ENCODE measurements at regions not wholly inside any gene's neighbourhood (a gene's known extent, or its start where the extent isn't known, plus 50 kb on each side); places are given as distances from the start of the nearest gene placed in this dataset.
A peak's percentile ranks its signal among the peaks of the same experiment; 100 is the strongest.
"Not testable (repeated sequence)": the region's sequence is repeated elsewhere in the genome, so short reads cannot be mapped to it uniquely, and the experiment has no call there.

DNA sequence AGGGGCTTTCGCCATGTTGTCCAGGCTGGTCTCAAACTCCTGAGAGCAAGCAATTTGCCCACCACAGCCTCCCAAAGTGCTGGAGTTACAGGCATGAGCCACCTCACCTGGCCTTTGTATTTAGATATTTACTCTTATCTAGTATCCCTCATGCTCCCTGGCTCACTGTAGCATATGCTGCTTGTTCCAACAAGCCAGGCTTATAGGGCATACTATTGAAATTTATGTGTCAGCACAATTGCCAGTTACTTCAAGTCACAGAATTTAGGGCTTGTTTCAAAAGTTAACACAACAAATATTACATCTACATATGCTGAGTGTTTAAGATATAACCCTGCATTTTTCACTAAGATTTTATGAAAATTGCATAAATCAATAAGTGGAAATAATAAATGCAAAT is 469.2 kb upstream of the ZNF608 start:
- DNase-seq, result no peak

DNA sequence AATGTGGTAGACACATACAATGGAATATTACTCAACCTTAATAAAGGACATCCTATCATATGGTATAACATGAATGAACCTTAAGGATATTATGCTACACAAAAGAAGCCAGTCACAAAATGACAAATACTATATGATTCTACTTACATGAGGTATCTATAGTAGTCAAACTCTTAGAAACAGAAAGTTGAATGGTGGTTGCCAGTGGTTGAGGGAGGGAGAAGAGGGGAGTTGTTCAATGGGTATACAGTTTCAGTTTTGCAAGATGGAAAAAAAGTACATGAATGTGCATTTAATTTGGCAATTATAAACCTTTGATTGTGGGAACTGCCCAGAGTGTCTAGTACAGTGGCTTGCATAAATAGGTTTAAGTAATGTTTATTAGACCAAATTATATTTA is 473.3 kb upstream of the ZNF608 start:
- DNase-seq, result no peak

DNA sequence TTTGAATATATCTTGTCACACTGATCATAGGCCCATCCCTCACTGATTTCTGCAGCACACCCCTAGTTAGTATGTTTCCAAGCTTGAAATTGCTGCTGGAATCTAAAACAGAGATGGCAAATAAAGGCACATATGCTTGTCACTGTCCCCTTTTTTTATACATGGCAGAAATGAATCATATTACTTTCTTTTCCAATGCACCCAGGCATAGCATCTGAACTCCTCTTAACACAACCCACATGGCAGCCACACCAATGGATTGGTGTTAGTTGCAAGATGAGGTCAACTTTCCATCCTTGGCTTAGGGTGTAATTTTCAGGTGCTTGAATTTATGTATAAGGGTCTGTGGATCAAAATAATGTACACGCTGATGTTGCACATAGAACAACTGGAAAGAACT is 473.8 kb upstream of the ZNF608 start:
- no peak for DNase-seq

DNA sequence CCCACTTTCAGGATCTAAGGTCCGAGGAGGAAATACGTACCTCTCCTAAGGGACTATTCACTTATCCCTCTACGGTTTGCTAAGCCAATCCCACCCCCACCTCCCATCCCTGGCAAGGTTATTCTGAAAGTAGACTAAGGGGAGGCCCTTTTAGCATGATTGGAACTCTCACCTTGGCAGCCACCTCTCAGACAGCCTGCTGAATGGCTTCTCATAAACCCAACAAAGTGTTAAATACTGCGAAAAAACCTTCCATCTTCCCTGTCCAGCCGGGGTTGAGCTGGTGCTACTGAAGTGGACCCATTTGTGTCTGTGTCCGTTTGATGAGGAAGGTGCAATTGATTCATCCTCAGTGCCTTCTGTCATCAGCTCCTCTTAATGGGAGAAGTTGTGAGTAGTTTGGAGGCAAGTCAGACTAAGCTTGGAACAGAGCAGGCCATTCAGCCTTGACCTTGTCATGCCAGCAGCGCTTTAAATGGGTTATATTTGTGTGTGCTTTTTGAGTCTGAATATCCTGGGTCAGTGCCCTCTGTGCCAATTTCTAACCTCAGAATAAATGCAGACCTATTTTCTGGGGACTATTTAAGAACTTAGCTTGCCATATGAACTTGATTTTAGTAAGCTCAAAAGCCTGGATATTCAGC is 476.3 kb upstream of the ZNF608 start:
- DNase-seq, result no peak

DNA sequence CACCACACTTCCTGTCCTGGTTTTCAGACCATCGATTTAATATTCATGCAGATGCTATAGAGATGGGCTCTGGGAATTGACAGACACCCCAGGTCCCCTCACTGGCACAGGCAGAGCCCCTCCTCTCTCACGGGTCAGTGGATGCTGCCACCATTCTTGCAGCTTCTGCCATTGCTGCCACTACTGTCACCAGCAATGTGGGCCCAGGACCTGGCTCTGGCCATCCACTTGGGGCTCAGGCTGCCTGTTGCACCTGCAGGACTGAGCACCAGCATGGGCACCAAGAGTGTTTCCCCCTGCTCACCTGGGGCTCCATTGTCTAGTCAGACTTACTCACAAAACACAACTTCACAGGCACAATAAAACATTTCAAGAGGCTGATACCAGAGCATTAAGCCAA is 479.0 kb upstream of the ZNF608 start:
- no peak for DNase-seq

DNA sequence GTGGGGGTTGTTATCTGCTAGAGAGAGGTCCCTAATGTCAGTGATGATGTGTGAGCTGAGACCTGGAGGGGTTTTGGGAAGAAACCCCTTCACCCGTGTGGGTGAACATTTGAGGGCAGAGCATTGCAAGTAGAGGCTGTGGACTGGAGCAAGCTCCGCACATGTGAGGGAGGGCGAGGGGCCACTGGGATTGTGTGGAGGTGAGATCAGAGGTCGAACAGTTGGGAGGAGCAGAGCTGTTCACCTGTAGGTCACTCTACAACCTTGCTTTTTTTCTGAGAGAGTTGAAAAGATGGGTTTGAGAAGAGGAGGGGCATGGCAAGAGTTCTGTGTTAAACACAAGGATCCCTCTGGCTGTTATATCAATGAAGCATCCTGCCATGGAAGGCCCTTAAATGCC is 480.4 kb upstream of the ZNF608 start:
- DNase-seq, result no peak

DNA sequence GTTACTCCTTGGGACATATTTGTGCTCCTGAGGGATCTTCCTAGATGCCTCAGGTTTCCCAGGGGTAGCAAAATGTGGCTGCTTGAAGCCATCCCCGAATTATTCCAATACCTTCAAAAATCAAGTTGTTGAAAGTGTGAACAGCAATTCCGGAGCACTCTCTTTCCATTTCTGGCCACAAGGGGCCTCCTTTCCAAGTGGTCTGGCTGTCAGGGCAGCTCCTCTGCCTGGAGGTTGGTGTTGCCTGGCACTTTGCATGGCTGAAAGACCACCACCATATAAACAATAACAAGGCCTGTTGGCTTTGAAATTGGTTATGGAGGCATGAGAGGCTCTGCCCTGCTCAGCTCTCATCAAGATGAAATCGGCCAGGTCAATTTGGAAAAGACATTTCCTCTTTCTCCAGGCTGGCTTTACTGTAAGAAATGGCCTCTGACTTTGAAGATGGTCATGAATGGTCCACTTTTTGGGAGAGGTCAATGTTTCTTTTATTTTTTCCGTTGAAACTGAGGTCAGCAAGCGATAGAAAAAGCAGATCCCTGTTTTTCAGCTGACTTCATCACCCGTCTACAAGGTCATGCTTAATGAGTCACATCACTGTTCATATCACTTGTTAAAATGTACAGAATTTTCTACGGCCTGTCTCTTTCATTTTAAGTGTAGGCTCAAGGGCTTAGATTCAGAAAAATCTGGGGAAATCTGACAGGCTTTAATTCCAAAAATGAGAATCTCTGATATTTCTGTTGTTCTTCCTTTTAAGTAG is 481.1 kb upstream of the ZNF608 start:
- DNase-seq, result peak; percentile 50

DNA sequence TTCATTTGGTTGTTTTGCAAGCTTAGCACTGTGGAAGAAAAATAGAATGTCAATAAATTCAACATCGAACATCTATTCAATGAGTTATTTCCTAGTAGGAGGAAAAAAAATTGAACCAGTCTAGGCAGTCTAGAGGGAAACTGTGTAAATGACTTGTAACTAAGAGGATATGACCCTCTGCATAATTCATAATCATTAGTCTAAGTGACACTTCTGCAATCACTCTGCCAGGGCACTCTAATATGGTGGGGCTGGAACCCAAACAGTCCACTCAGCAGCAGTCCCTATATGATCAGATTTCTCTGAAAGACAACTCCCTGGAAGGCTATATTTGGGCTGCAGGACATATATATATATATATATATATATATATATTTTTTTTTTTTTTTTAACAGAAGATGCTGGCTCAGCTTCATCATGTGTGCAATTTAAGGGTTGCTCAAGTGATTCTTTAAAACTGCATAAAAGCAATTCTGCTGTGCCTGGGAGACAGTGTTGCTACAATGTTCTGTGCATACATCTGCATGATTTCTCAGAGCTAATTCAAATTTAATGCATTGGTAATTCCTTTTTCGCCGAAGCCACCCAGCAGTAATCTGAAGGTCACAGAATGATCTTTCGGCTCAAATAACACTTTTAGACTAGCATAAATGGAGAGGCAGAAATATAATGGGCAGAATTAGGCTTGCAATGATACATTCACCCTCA is 482.1 kb upstream of the ZNF608 start:
- no peak for DNase-seq

DNA sequence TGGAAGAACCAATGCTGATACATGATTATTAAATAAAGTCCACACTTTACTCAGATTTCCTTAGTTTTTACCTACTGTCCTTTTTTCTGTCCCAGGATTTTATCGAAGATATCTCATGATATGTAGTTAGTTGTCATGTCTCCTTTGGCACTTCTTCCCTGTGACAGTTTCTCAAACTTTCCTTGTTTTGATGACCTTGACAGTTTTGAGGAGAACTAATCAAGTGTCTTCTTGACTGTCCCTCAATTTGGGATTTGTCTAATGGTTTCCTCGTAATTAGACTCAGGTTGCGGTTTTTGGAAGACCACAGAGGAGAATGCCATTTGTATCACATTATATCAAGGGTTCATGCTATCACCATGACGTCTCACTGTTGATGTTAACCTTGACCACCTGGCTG is 483.1 kb upstream of the ZNF608 start:
- no peak for DNase-seq

DNA sequence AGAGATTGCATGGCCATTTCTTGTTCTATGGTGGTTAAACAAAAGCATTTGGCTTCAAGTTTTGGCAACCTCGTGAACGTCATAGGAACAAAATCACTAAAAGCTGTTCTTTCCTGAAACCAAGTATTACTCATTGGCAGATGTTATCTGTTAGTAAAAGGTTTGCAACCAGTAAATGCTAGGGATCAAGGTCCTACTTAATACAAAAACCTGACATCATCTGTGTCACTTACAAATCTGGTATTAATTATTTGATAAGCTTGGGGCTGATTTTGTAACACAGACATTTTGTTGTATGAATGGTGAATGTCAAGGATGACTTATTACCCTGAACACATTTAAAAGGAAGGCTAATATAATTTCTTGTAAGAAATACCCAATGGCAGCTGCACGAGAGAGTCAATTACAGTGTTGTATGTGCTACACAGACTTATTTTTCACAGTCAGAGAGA is 486.4 kb upstream of the ZNF608 start:
- peak; percentile 66 for DNase-seq

DNA sequence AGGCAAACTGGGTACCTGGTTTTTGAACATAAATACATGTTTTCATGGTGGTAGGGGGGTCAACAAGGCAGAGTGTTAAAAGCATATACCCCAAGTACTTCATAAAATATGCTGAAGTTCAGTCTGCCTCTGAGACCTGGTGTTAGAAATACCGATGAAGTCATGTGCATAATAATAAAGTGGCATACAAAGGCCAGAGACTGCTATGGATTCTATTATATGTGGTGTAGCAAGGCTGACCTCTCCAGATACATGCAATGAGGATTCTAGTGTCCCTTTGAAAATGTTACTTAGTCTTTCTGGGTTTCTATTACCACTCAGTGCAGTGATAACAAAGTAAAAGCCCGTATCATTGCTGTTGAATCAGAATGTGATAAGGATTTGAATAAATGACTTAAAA is 487.5 kb upstream of the ZNF608 start:
- DNase-seq, result no peak

DNA sequence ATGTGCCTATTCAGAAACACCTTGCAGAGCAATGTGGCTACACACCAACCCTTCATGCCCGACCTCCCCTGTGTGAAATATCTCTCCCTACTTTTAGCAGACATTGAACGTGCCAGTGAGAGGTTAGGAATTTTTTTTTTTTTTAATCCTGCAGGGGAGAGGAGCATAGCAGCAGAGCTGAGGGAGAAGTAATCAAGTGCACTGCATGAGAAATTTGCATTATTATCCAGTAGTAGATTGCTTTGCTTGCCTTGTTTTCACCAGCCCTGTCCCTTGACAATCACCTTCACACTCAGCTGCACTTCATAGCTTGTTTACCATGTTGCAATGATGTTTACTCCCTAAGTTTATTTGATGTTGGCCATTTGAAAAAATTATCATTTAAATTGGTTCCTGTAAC is 489.6 kb upstream of the ZNF608 start:
- no peak for DNase-seq

DNA sequence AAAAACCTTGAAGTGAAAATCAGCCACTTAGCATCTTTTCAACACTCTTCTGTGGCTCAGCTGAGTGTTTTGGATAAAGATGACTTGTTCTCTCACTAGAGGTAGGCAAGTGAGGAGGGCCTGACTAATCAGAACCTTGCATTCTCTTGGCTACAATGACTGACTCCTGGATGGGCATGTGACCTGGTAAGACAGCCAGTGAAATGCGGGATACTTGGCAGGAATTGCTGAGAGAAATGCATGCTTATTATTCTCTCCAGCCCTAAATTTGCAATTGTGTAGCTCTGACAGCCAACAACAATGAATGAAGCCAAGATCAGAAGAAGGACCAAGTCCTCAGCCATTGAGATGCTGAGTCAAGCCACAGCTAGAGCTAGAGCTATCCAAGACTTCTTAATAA is 490.5 kb upstream of the ZNF608 start:
- DNase-seq, result no peak

DNA sequence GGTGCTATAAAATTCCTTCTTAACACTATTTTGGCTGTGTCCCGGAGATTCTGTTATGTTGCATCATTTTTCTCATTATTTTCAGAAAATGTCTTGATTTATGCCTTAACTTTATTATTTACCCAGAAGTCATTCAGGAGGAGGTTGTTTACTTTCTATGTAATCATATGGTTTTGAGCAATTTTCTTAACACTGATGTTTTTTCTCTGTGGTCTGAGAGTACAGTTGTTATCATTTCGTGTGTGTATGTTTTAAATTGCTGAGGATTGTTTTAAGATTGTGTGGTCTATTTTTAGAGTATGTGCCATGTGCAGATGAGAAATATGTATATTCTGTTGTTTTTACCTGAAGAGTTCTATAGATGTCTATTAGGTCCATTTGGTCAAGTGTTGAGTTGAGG is 498.1 kb upstream of the ZNF608 start:
- no peak for DNase-seq

DNA sequence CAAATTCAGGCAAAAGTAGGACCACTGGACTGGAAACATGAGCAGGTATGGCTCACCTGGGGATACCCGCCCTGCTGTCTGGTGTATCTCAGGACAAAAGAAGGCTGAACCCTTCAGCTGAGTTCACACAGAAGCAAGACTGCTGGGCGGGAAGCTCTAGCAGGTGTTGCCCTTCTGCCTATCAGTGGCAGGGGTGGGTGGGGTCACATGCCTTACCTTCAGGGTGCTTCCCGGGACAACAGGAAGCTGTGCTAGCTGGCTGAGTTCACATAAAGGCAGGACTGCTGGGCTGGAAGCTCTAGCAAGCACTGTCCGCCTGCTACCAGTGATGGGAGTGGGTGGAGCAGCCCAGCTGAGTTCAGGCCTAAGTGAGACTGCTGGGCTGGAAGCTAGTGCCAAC is 498.8 kb upstream of the ZNF608 start:
- DNase-seq, result no peak

DNA sequence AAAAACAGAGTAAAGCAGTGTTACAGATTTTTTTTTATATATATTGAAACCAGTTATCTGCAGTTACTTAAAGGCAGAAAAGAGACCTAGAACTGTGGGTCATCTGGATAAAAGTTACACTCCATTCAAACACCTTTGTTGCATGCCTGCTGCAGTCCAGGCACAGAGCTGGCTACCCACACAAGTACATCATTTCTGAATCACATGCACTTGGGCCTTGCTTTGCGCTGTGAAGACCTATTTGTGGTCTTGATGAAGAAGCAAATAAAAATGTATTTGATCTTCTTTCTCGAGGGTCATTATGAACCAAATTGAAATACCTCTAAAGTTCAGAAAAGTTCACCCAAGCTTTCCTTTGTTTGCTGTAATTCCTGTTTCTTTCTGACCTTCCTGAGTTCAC is 503.0 kb upstream of the ZNF608 start:
- no peak for DNase-seq

DNA sequence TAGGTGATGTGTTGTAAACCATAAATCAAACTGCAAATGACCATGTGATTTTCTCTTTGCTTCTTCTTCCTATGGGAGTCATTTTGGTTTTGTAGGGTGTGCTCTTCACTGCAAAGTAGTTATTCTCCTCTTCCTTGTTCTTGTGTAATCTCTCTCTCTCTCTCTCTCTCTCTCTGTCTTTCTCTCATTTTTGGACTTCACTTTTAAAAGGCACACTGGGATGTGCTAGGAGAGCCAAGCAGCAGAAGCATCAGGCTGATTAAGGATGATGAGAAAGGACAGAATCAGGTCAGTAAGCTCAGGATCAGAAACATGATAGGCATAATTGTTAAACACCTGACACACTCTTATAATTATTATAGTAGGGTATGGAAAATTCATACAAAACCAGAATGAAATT is 505.3 kb upstream of the ZNF608 start:
- no peak for DNase-seq

DNA sequence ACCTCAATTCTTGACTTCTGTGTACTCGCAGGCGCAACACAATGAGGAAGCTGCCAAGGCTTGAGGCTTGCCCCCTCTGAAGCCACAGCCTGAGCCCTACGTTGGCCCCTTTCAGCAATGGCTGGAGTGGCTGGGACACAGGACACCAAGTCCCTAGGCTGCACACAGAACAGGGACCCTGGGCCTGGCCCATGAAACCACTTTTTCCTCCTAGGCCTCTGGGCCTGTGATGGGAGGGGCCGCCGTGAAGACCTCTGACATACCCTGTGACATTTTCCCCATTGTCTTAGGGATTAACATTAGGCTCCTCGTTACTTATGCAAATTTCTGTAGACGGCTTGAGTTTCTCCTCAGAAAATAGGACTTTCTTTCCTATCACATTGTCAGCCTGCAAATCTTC is 507.2 kb upstream of the ZNF608 start:
- not testable (repeated sequence) for DNase-seq

DNA sequence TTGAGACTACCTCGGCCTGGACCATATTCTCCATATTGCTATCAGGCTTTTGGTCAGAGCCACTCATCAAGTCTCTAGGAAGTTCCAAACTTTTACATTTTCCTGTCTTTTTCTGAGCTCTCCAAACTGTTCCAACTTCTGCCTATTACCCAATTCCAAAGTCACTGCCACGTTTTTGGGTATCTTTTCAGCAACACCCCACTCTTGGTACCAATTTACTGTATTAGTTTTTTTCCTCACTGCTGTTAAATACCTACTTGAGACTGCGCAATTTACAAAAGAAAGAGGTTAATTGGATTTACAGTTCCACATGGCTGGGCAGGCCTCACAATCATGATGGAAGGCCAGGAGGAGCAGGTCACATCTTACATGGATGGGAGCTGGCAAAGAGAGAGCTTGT is 507.8 kb upstream of the ZNF608 start:
- DNase-seq, result no peak

DNA sequence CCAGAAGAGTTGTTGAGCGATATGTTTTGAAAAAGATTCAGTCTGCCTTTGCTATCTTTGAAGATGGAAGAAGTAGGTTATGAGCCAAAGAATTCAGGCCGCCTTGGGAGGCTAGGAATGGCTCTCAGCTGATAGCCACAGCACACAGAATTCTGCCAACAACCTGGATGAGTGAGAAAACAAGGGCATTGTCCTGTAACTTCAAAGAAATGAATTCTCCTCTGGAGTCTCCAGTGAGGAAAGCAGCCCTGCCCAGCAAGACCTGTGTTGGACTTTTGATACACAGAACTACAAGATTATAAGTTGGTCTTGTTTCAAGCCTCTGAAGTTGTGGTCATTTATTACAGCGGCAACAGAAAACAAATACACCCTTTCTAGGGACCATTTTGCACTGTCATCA is 509.9 kb upstream of the ZNF608 start:
- no peak for DNase-seq

DNA sequence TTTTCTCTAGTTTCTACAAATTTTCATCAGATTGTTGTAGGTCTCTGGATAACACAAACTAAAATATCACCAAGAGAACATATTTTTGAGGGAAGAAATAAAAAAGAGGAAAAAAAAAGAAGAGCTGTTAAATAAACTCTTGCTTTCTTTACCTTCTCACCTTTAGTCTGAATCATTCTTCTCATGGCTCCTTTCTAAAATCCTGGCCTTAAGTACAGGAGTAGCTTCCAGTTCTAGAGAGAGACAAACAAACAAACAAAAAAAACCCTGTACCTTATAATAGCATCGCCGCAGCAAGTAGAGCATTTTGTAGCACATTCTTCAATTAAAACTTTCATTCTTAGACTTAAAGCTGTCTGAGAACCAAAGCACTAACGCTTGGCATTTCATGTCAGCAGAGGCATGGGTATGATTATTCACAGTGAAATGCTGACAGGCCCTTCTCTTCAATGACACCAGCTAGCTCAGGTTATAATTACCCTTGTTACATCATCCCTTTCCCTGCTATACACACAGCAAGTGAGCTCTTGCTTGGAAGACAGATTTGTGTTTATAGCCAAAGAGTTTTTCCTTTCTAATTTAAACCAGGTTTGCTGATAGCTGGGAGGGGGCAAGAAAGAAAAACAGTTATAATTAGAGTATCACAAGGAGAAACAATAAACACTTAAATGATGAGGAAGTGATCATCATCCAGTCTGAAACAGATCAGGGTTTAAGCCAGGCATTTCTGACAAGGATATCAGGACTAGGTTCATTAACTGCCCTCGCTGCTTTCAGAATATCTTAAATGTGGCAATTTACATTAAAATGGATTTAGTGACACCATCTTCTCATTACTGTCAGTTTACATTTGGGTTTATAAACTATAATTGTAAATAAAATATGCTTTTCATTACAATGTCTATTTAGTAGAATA is 510.9 kb upstream of the ZNF608 start:
- no peak for DNase-seq

DNA sequence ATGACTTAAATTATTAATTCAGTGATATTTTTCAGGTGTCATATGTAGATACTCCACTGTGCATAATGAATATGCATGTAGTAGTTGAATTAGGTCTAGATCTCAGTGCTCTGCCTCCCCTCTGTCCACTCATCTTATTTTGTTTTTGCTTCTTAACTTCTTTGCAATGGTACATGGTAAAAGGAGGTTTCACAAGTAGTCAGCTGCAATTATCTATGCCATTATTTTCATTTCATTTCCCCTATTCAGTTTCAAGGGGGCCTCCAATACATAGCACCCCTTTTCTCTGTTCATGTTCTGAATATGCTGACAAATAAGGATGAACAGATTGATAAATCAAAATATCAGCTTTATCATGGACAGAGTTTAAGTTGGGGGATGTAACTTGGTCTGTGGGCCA is 511.6 kb upstream of the ZNF608 start:
- no peak for DNase-seq

DNA sequence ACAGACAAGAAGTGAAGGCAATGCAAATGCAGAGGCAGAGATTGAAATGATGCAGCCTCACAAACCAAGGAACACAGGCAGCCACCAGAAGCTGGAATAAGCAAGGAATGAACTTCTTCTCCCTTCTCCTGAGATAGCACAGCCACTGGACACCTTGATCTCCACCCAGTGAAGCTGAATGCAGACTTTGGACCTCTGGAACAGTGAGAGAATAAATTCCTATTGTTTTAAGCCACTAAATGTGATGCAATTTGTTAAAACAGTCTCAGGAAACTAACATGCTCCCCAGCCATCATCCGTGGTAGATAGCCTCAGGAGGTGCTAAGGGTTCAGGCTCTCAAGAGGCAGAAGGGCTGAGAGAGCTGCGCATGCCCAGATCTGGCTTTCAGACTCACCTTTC is 512.2 kb upstream of the ZNF608 start:
- no peak for DNase-seq
